ENCODE measurements at regions not wholly inside any gene's neighbourhood (a gene's known extent, or its start where the extent isn't known, plus 50 kb on each side); places are given as distances from the start of the nearest gene placed in this dataset.

DNA sequence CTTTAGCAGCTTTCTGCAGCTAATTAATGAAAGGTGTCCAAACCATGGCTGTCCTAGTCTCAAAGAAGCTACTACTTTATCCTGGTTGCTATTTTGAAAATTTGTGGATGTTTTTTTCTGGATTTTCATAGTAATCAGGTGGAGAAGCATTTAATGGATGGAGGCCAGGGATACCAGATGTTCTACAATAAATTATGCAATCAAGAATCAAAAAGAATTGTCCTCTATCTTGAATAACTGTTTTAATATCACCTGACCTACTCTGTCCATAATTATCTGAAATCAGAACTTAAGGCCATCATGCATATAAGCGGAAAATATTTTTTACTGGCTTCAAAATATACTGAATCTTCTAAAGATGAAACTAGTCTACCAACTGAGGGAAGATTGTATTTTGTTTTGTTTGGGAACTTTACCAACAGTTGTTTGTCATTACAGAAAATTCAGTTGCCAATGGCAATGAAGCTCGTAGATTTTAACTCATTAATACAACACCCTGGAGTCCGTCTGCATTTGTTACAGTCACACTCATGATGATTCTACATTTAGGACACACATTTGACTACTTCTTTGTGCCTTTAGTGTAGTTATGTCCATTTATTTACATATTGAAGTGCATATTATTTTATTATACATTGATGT, 762.3 kb upstream of the GRM7 start:
- no peak for DNase-seq (ENCODE audit: low read depth)

DNA sequence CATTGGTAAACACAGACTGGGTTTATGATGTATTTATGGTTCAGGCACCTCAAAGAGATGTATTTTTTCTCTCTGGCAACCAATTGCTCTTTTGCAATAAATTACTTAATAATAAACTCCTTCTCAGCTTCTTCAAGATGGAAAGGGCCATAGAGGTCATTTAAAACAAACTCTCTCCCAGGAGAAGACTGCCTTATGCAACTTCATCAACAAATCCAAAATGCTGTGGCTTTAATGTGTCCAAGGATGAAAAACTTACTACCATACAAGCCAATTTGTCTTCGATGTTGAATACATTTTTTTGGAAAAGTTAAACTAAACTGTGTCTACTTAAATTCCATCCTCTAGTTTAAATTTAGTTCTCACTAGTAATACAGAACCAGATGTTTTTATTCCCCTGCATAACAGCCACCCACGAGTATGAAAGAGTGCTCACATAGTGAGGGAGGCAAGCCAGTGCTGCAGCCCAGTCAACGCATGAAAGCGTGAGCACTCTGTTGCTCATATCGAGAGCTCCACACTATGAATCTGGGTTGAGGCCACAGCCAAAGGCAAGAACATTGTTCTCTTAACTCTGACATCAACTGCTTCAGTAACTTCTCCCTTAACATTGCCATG, 761.3 kb upstream of the GRM7 start:
- DNase-seq (ENCODE audit: low read depth), result no peak

DNA sequence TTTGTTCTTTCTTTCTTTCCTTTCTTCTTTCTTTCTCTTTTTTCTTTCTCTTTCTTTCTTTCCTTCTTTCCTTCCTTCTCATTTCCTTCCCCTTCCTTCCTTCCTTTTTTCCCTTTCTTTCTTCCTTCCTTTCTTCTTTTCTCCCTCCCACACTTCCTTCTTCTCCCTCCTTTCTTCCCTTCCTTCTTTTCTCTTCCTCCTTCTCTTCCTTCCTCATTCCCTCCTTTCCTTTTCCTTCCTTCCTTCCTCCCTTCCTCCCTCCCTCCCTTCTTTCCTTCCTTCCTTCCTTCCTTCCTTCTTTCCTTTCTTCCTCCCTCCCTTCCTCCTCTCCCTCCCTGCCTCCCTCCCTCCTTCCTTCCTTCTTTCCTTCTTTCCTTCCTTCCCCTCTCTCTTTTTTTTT, 755.7 kb upstream of the GRM7 start:
- DNase-seq (ENCODE audit: low read depth), result no peak

DNA sequence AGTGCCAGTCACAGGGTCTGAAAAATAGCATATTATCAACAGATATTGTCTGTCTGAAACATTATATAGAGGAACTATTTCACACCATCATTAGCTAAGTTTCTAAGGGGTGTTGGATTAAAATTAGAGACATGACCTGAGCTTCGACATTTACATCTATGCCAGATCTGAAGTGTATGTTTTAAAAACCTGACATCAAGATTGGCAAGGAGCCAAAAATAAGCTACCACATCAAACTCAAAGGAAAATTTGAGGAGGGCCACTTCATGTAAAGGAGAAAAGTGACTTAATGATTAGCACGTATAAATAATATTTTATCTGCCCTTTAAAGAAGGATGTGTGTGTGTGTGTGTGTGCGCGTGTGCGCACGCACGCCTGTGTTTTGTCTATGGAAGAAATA, 752.0 kb upstream of the GRM7 start:
- DNase-seq (ENCODE audit: low read depth), result no peak

DNA sequence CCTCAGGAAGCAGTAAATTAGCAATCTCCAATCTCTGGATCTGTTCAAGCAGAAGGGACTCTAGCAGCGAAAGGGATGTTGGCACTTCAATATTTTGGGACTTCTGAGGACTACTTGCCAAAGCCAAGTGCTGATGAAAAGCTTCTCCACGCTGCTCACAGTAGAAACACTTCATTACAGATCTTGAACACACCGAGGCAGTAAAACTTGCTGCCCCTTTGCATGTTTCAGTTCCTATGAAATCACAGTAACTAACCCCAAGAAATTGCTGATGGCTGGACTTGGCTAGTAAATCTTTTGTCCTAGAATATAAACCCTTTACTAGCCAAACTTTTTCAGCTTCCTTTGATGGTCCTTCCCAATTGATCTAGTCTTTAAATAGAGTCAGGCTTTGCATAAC, 750.5 kb upstream of the GRM7 start:
- no peak for DNase-seq (ENCODE audit: low read depth)

DNA sequence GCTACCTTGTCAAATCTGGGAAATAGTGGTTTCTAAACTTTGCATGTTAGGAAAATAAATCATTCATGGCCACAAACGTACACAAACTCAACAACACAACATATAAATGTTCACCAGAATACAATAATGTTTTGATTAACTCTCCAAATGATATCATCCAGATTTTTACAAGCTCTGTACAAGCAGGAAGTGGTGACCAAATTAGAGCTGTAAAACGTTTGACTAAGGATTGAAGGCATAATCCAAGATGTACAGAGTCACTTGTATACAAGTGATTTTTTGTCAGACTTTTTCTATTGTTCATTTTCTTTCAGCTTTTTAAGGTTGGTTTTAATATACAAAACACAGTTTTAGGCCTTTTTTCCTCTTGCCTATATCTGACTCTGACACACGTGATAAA, 748.4 kb upstream of the GRM7 start:
- DNase-seq (ENCODE audit: low read depth), result no peak

DNA sequence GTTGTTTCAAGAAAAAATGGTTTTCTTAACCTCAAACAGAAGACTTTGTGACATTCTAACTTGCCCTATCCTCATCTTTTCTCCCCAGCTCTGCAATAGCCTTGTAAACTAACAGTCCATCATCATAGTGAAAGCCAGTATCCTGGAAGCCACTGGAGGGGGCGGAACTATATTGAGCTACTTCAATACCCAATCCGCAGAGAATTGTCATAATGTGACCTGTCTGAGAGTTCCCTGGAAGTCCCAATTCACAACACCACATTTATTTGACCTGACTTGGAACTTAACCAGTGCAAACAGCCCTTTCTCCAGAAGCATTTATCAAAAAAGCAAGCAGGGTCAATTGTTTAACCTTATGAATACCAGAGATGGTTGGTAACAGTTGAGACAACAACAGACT, 747.6 kb upstream of the GRM7 start:
- DNase-seq (ENCODE audit: low read depth), result no peak

DNA sequence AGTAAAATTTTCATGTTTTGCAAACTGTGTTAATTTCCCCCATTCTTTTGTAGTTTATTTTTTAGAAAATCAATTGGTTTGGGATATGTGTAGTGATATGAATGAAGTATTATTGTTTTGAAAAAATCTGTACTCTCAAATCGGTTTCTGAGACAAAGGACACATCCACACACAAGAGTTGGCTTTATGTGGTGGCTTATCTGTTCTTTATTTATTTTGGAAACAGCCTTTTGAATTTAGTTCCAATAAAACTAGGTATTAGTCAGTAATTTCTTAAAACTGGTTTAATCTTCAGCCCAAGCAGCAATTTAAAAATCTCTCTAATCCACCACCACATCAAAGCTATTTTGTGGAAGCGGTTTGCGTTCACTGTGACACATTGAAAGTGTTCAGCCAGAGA, 741.5 kb upstream of the GRM7 start:
- no peak for DNase-seq (ENCODE audit: low read depth)

DNA sequence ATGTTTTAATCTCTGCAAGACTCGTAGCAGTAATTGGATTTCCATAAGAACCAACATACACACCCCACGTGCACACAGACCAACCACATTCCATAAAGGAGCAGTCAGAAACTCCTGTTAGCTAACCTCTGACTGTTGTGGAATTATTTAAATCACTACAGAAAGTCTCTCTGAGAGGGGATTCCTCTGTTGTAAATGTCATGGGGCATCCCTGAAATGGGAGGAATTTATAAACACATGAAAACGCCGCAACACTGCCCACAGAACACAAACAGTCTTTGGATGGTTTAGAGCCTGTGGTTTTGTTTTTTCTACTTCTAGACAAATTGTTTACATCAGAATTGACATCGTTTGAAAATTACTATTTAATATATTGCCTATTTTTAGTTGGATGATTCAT, 740.1 kb upstream of the GRM7 start:
- no peak for DNase-seq (ENCODE audit: low read depth)

DNA sequence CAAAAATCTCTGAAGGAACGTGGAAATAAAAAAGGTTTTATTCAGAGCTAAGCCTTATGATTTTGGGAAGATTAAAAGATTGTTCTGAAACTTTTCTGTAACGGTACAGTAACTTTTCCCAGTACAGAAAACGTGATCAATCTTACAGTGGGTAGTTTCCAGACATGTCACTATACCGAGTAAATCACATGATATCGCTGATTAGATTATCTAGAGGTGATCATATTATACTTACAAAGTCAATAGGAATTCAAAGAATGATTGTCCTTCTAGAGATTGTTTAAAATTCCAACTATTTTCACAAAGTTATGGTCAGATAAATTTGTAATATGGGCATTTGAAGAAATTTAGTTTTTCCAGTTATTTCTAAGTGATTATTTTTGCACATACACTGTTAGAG, 736.0 kb upstream of the GRM7 start:
- DNase-seq (ENCODE audit: low read depth), result no peak

DNA sequence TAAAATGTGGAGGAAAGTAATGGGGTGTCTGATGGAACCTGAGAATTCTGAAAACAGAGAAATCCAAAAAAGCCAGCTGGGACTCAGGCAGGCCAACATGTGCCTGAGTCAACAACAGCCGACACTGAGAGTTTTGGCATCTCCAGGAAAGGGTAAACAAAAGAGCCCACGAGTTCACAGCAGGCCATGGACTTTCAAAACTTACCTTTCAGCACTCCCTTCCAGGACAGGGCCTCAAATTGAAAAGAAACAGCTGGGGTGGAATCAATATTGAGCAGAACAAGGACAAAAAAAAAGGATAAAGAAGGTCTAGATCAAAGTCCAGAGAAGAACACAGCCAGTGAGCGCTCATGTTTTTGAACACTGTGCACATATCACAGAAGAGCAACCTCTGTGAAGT, 735.4 kb upstream of the GRM7 start:
- no peak for DNase-seq (ENCODE audit: low read depth)

DNA sequence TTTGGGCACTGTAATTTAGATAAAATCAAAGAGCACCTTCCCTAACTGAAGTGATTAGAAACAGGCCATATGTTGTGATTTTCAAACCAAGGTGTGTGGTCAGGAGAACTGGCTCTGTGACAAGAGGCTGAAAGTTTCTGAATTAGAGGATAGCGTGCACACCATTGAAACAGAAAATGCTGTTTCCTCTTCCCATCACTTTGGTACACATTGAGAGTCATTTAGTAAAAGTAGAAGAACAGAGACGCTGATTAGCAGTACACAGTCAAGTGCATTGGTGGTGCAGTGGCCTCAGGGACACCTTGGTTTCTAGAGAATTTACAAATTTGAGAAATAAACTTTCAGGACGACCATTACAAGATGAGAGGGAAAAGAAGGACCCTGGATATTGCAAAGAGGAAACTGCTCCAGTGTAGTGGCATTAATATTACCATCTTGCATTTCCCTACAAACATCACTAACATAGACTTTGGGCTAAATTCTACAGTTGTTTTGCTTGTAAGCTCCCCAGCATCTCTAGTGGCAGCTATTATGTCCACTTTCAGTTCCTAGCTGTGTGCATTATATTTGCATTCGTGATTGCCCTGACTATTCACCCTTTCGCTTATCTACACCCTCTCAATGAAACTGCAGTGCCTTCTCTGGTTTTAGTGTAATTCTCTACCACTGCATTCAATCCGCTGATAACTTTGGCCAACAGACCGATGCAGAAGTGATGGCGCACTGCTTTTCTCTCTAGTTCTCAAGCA, 728.1 kb upstream of the GRM7 start:
- no peak for DNase-seq (ENCODE audit: low read depth)

DNA sequence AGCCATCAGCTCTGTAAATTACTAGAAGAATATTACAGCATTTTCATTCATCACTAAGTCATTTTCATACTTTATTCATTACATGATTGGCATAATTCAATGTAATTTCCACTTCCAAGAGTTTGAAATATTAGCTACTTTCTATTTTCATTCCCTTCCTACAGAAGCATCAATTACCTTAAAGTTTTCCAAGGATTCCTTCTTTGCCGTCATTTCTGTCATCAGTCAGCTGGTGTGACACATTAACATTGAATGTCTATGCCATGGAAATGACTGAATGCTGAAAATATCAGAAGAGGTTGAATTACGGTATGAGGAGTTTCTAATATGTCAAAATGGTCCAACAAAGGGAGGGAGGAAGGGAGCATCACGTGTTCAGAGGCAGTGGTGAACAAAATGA, 718.2 kb upstream of the GRM7 start:
- no peak for DNase-seq (ENCODE audit: low read depth)

DNA sequence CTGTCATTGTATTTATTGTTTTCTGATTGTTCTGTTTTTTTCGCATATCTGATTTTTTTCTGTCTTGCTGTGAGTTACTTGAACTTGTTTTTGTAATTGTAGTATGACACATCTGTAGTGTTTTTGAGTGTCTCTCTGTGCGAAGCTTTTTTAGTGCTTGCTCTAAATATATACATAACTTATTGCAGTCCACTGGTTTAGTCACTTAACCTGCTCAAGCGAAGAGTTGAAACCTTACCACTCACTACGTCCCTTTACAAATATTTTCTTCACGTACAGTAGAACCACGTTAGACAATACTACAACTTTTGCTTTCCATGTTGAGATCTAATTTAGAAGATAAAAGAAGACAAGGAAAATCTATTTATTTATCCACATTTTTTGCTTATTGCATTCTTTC, 713.0 kb upstream of the GRM7 start:
- DNase-seq (ENCODE audit: low read depth), result no peak

DNA sequence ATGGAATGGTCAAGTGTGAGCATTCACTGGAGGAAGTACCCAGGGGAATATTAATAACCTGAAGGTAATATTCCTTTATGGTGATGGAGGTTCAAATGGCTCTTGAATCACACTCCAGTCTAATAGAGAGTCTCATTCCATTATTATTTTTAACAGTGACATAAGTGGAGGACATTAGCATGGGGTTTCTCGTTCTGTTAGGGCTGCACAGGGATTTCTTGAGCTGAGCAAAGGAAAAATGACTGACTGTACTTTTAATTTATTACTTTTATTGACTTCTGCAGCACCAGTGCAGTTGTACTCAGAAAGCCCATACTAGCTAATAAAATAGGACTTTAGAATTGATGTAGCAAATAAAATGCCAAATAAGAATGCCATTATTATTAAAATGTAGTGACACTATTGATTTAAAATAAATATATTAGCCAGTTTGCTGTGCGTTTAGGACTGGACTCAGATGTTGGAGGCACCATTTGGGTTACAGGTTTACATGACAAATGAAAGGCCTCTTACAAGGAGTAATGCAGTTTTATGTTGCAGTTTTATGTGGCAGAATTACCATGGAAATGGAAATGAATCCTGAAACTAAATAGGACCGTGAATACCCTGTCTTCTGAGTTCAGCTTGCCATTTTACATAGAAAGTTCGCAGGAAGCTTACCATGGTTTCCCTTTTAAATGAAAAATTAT, 705.1 kb upstream of the GRM7 start:
- DNase-seq (ENCODE audit: low read depth), result no peak

DNA sequence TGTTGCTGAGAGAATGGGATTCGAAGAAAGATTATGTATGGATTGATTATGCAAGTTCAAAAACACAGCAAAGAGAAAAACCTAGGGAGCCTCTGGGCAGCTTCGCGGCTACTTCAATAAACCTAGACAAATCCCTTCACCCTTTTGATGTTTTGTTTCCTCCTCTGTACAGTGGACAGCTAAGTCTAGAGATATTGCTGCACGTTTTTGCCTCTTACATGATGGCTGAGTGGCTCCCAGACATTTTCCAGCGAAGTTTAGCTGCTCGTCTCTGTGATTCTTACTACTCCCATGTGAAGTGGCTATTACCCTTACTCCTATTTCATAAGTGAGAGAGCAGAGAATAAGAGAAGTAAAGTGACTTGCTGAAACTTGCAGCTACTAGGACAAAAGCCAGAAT, 695.0 kb upstream of the GRM7 start:
- DNase-seq (ENCODE audit: low read depth), result no peak

DNA sequence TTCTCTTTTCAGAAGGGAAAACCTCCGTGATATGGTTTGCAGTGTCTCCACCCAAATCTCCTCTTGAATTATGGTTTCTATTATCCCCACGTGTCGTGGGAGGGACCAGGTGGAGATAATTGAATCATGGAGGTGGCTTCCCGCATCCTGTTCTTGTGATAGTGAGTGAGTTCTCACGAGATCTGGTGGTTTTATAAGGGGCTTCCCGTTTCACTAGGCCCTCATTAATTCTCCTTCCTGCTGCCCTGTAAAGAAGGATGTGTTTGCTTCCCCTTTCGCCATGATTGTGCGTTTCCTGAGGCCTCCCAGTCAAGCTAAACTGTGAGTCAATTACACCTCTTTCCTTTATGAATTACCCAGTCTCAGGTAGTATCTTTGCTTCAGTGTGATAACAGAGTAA, 692.7 kb upstream of the GRM7 start:
- no peak for DNase-seq (ENCODE audit: low read depth)

DNA sequence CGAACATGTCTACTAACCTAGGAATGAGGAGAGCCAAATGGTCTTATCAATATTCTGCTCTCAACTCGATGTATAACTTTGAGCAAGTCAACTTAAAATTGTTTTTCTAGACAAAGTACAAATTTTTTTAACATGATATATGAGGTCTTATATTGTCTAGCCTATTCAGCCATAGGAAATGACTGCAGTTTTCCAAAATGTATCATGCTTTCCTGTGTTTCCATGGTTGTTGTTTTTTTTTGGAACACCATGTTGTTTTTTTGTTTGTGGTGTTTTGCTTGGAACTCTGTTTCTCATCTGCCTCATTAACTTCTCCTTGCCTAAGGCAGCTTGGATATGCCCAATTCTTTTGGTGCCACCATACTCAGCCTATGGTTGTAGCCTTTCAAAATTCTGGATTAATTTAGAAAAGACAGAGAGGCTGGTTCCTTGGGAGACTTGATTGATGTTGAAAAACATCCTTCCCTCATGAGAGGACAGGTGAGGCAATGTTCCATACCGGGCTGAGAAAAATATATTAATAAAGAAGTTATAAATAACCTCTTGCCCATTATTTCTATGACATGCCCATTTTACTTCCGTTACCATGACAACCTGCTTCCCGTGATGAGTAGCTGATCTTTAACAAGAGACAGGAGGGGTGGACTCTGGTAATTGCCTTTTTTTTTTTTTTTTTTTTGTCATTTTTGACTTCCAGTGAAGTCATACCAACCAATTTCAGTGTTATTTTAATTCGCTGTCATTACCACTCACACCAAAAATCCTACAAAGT, 687.9 kb upstream of the GRM7 start:
- DNase-seq (ENCODE audit: low read depth), result no peak

DNA sequence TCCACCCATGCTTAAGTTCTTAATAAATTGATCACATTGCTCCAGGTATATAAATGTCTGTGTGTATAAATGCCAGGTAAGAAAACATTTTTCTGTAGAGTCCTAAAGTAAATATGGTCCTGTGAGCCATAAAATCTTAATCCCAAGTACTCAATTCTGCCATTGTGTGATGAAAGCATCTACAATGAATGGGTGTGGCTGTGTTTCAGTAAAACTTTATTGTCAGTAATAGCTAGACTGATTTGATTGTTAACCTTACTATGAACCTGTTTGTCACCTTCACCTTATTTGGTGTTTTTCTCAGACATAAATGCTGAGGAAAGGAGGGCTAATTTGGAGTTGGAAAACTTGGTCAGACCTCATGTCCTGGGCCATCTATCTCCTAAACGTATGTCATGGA, 683.5 kb upstream of the GRM7 start:
- no peak for DNase-seq (ENCODE audit: low read depth)

DNA sequence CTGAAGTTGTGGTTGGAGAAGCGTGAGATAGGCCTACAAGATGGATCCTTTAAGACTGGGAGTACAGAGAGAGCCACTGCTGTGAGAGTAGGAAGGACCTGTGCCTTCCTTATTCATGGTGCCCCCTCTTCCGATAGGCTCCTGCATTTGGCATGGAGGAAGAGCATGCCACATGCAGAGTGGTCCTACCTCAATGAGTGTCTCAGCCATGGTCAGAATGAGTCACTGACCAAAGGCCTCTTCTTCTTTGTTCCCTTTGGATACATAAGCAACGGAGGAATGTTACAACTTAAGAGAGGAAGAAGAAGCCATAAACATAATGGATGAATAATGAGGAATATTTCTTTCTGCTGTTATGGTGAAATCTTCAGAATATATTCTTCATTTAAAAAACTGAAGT, 681.2 kb upstream of the GRM7 start:
- DNase-seq (ENCODE audit: low read depth), result no peak

DNA sequence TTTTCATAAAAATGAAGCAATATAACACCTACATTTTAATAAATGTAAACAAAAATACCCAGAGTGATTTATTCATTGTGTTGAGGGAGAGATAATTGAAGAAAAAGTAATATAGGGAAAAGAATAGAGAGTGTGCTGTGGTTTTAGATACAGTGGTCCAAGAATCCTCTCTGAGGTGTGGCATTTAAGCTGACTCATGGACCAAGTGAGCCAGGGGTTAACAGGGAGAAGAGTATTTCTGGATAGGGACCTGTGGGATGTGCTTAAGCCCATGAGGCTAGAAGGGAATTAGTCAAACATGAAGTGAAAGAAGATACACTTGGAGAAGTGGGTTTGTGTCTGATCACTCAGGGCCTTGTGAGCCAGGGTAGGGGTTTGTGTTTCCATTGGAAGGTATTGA, 680.7 kb upstream of the GRM7 start:
- DNase-seq (ENCODE audit: low read depth), result no peak

DNA sequence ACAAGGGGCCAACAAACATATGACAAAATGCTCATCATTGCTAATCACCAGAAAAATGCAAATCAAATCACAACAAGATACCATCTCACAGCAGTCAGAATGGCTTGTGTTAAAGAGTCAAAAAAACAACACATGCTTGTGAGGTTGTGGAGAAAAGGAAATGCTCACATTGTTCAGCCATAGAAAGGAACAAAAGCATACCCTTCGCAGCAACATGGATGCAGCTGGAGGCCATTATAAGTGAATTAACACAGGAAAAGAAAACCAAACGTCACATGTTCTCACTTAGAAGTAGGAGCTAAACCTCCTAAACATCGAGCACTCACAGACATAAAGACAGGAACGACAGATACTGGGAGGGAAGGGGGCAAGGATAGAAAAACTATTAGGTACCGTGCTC, 678.4 kb upstream of the GRM7 start:
- no peak for DNase-seq (ENCODE audit: low read depth)

Data from fibroblast of the conjunctiva (primary cell).